IPS DF 6.9 (cell line): ENCODE measurements at regions not wholly inside any gene's neighbourhood (a gene's known extent, or its start where the extent isn't known, plus 50 kb on each side); places are given as distances from the start of the nearest gene placed in this dataset.
"Not testable (repeated sequence)": the region's sequence is repeated elsewhere in the genome, so short reads cannot be mapped to it uniquely, and the experiment has no call there.

Experiments
- DNase-seq: peaks from one replicate; pipeline ENCODE4 v3.0.0-alpha.2; 2013; ENCODE audit warnings: low read depth, low spot score
- H3K27ac ChIP-seq: one replicate; pipeline ENCODE4 v1.5.1; 2013; ENCODE audit warnings: low read length, control low read depth
- H3K27me3 ChIP-seq: 2 replicates; pipeline ENCODE4 v1.6.1; 2013; ENCODE audit warnings: mild to moderate bottlenecking, low read length; ENCODE audit not compliant: control insufficient read depth, insufficient read depth
- H3K36me3 ChIP-seq: 2 replicates; pipeline ENCODE4 v1.6.1; 2013; ENCODE audit warnings: low read length; ENCODE audit not compliant: control insufficient read depth, insufficient read depth
- H3K4me1 ChIP-seq: 2 replicates; pipeline ENCODE4 v1.6.1; 2013; ENCODE audit warnings: low read length; ENCODE audit not compliant: control insufficient read depth, insufficient read depth
- H3K4me3 ChIP-seq: 2 replicates; pipeline ENCODE4 v1.5.1; 2013; ENCODE audit warnings: mild to moderate bottlenecking, low read length
- H3K9me3 ChIP-seq: 2 replicates; pipeline ENCODE4 v1.6.1; 2013; ENCODE audit warnings: low read length, inconsistent platforms; ENCODE audit not compliant: control insufficient read depth, insufficient read depth
- WGBS: extraction: QIAGEN DNeasy Blood & Tissue Kit; methylation state at CpG from one replicate; pipeline ENCODE4 v1.1.7; 2013; ENCODE audit warnings: mixed read lengths, missing lambda C conversion rate; ENCODE audit not compliant: insufficient read length, insufficient coverage; 5-methylcytosine and 5-hydroxymethylcytosine counted together

DNA sequence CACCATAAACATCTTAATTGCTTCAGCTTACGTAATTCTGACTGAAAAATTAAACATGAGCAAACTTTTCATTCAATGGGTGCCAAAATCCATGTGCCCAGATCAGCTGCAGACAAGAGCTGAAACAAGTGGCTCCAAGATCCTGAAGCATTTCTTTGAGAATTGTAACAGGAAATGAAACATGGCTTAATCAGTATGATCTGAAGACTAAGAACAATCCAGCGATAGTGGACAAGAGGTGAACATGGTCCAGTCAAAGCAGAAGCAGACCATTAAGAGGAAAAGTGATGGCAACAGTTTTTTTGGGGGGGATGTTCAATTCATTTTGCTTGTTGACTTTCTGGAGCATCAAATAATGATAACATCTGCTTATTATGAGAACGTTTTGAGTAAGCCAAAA, 1964.5 kb upstream of the RAG2 start:
- WGBS = no CpG with 5 or more reads among the region's 3 CpGs
- no peaks in the 10 kb centered on the region for H3K27me3 ChIP-seq
- H3K4me3 ChIP-seq = no peak overlapping the region
- no peak overlapping the region for H3K27ac ChIP-seq
- no peaks in the 10 kb centered on the region for H3K36me3 ChIP-seq
- no peaks in the 10 kb centered on the region for H3K4me1 ChIP-seq
- DNase-seq = no peak
- H3K9me3 ChIP-seq = no peaks in the 10 kb centered on the region

DNA sequence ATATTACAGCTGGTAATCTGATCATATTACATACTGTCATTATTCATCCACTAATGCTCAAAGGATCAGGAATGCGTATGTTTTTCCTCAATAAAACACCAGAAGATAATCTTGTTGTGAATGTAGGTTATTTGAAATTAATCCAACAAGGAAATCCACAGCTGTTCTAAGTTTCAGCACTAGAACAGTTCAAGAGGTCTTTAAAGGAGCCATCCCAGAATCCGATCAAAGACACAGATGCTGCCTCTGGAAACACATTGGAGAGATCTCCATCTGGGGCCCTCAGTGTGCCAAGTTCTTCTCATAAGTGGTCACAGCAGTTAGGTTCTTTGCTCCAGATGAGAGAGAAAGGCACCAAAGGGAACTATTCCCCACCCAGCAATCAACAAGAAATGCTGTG, 1955.1 kb upstream of the RAG2 start:
- Histone ChIP-seq H3K4me1 (no peaks in the 10 kb centered on the region), H3K36me3 (no peaks in the 10 kb centered on the region), H3K9me3 (no peaks in the 10 kb centered on the region), H3K4me3 (no peak overlapping the region), H3K27ac (no peak overlapping the region), H3K27me3 (no peaks in the 10 kb centered on the region)
- WGBS = no CpG with 5 or more reads among the region's 2 CpGs
- no peak for DNase-seq

DNA sequence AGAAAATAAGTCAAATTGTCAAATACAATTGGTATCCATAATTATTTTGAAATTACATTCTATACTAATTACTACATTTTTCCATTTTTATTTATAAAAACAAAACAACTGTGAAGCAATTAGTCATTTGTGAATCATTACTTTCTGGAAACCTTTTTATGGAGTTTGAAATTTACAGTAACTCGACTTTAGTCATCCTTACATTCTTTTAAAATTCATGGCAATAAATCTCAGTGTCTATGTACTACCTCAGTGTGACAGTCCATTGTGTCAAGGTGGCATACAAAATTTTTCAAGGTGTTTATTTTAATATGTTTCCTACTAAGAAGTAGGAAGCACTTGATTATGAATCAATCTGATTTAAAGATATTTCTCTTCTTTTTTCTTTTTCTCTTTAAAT, 1949.4 kb upstream of the RAG2 start:
- H3K27ac ChIP-seq = no peak overlapping the region
- DNase-seq = no peak
- H3K4me3 ChIP-seq = no peak overlapping the region
- H3K27me3 ChIP-seq = no peaks in the 10 kb centered on the region
- WGBS = no CpG with 5 or more reads among the region's 1 CpG
- H3K36me3 ChIP-seq = no peaks in the 10 kb centered on the region
- no peaks in the 10 kb centered on the region for H3K9me3 ChIP-seq
- no peaks in the 10 kb centered on the region for H3K4me1 ChIP-seq

DNA sequence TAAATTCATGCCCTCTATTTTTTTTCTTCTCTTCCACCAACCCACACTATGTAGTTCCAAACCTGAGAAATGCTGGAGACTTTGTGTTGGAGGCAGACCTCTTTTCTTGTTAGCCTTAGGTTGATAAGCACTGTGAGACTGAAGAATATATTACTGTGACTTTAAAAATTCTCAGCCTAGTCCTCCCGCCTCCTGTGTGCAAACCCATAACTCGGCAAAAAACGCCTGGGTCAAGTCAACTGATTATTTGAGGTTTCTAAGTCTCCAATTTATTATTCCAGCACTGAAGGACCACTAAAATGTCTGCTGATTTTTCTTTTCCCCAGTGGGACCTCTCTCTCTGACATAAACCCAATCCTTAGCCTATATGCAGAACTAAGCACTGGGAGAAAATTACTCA, 1946.0 kb upstream of the RAG2 start:
- no peak for DNase-seq
- WGBS = no CpG with 5 or more reads among the region's 3 CpGs
- H3K27me3 ChIP-seq = no peaks in the 10 kb centered on the region
- H3K36me3 ChIP-seq = no peaks in the 10 kb centered on the region
- no peaks in the 10 kb centered on the region for H3K4me1 ChIP-seq
- H3K27ac ChIP-seq = no peak overlapping the region
- H3K4me3 ChIP-seq = no peak overlapping the region
- H3K9me3 ChIP-seq = no peaks in the 10 kb centered on the region

DNA sequence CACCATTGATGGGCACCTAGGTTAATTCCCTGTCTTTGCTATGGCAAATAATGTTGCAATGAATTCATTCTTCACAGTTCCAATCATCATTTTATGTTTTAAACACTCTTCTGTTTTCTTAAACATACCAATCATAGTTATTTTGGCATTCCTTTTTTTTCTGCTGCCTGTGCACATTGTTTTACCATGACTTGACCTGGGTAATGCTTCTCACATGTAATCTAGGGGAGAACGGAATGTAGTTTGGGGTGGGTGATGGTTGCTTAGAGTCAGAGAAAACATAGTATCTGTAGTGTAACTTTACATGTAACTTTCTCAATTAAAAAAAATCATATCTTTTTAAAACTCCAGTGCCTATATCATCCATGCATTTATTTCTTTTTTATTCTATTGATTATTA, 1945.3 kb upstream of the RAG2 start:
- WGBS = no CpG with 5 or more reads among the region's 1 CpG
- Histone ChIP-seq H3K27ac (no peak overlapping the region), H3K27me3 (no peaks in the 10 kb centered on the region), H3K4me3 (no peak overlapping the region), H3K9me3 (no peaks in the 10 kb centered on the region), H3K36me3 (no peaks in the 10 kb centered on the region), H3K4me1 (no peaks in the 10 kb centered on the region)
- no peak for DNase-seq

DNA sequence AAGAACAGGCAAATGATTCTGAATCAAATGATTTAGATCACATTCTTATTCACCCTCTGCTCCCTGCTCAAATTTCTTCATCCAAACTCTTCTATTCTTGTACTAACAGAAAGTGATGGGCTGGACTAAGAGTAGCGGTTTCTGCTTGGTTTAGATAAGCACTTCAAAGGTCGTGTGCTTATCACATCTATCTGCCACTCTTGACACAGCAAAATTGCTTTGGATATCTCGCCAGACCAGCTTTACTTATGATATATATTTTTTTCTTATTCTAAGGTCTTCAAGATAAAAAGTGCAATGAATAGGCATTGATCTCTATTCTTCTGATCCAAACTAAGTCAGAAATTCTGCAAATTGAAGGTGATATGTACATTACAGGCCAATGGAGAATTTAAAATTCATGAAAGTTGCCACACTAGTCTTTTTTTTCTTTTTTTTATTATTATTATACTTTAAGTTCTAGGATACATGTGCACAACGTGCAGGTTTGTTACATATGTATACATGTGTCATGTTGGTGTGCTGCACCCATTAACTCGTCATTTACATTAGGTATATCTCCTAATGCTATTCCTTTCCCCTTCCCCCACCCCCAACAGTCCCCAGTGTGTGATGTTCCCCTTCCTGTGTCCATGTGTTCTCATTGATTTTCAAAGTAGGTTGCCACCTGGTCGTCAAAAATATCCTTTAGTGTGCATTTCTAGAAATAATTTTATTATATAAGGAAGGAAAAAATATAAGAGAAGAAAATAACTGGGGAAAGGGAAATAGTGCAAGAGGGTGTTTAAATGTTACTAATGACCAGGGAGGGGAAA, 1941.0 kb upstream of the RAG2 start:
- WGBS = no CpG with 5 or more reads among the region's 6 CpGs
- Histone ChIP-seq H3K4me1 (no peaks in the 10 kb centered on the region), H3K27me3 (no peaks in the 10 kb centered on the region), H3K9me3 (no peaks in the 10 kb centered on the region), H3K36me3 (no peaks in the 10 kb centered on the region), H3K4me3 (no peak overlapping the region), H3K27ac (no peak overlapping the region)
- DNase-seq = no peak

DNA sequence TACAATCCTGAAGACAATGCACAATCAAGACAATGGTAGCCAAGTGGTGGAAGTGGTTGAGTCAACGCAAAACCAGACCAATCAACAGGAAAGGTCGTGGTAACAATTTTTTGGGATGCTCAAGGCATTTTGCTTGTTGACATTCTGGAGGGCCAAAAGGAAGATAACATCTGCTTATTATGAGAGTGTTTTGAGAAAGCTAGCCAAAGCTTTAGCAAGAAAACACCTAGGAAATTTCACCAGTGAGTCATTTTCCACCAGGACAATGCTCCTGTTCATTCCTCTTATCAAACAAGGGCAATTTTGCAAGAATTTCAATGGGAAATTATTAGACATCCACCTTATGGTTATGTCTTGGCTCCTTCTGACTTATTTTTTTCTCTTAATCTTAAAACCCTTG, 1932.2 kb upstream of the RAG2 start:
- H3K4me3 ChIP-seq = no peak overlapping the region
- H3K27ac ChIP-seq = no peak overlapping the region
- H3K9me3 ChIP-seq = no peaks in the 10 kb centered on the region
- no peaks in the 10 kb centered on the region for H3K27me3 ChIP-seq
- no peaks in the 10 kb centered on the region for H3K36me3 ChIP-seq
- H3K4me1 ChIP-seq = no peaks in the 10 kb centered on the region
- no peak for DNase-seq
- no CpG with 5 or more reads among the region's 2 CpGs for WGBS

DNA sequence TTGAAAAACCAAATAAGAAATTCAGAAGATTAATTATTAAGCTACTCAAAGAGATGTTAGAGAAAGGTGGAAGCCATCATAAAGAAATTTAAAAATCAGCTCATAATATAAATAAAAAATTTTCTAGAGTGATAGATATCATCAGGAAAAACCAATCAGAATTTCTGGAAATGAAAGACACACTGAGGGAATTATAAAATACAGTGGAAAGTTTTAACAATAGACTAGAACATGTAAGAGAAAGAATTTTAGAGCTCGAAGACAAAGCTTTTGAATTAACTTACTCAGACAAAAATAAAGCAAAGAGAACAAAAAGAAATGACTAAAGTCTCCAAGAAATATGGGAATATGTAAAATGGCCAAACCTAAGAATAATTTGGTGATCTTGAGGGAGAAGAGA, 1926.9 kb upstream of the RAG2 start:
- no peaks in the 10 kb centered on the region for H3K4me1 ChIP-seq
- no peaks in the 10 kb centered on the region for H3K9me3 ChIP-seq
- H3K27ac ChIP-seq = no peak overlapping the region
- H3K27me3 ChIP-seq = no peaks in the 10 kb centered on the region
- H3K4me3 ChIP-seq = no peak overlapping the region
- no peak for DNase-seq
- WGBS = no CpG with 5 or more reads among the region's 1 CpG
- H3K36me3 ChIP-seq = no peaks in the 10 kb centered on the region

DNA sequence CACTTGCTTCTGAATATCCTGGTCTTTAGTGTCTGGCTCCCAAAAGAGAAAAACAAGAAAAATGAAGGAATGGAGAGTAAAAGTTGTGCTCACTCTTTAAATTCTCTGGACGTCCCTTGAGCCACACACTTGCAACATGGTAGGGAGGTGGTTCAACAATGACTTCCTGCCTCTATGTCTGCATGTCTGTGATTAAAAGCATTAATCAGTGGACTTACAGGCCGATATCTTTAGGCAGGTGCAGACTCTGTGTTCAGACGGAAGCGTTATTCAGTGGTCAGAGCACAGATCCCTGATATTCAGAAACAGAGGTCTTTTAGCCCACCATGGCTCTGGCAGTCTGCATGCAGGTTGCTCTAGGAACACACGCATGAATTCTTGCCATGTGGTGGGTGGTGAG, 1920.0 kb upstream of the RAG2 start:
- no peaks in the 10 kb centered on the region for H3K27me3 ChIP-seq
- no peaks in the 10 kb centered on the region for H3K4me1 ChIP-seq
- WGBS = no CpG with 5 or more reads among the region's 5 CpGs
- no peak overlapping the region for H3K4me3 ChIP-seq
- no peak overlapping the region for H3K27ac ChIP-seq
- H3K36me3 ChIP-seq = no peaks in the 10 kb centered on the region
- H3K9me3 ChIP-seq = no peaks in the 10 kb centered on the region
- no peak for DNase-seq

DNA sequence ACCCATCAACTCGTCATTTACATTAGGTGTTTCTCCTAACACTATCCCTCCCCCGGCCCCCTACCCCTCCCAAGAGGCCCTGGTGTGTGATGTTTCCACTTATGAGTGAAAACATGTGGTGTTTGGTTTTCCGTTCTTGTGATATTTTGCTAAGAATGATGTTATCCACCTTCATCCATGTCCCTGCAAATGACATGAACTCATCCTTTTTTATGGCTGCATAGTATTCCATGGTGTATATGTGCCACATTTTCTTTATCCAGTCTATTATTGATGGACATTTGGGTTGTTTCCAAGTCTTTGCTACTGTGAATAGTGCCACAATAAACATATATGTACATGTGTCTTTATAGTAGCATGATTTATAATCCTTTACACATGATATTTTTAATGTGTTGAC, 1914.8 kb upstream of the RAG2 start:
- WGBS = no CpG with 5 or more reads among the region's 3 CpGs

DNA sequence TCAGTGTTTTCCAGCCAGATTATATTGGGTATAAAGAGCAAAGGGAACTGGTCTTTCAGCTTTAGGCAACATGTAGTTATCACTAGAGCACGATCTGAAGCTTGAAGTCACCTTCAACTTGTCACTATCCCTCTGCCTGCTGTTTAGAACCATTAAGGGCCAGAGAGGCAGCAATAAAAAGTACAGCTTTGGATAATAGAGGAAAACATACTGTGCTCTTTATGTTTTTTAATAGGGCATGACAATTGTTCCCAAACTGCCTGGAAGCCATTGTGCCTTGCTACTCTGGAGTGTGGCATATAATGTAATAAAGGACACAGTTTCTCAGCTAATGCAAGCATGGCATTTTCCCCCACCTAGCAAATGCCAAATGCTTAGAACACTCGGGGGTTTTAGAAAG, 1912.0 kb upstream of the RAG2 start:
- Histone ChIP-seq H3K27me3 (no peaks in the 10 kb centered on the region), H3K36me3 (no peaks in the 10 kb centered on the region), H3K9me3 (no peaks in the 10 kb centered on the region), H3K27ac (no peak overlapping the region), H3K4me1 (no peaks in the 10 kb centered on the region), H3K4me3 (no peak overlapping the region)
- no peak for DNase-seq
- no CpG with 5 or more reads among the region's 2 CpGs for WGBS

More for the DNA sequence above, 1914.8 kb upstream of the RAG2 start:
- not testable (repeated sequence) for H3K27ac ChIP-seq, DNase-seq, H3K4me1 ChIP-seq, H3K4me3 ChIP-seq, H3K27me3 ChIP-seq, H3K36me3 ChIP-seq, H3K9me3 ChIP-seq
